ENCODE measurements at regions not wholly inside any gene's neighbourhood (a gene's known extent, or its start where the extent isn't known, plus 50 kb on each side); places are given as distances from the start of the nearest gene placed in this dataset.

DNA sequence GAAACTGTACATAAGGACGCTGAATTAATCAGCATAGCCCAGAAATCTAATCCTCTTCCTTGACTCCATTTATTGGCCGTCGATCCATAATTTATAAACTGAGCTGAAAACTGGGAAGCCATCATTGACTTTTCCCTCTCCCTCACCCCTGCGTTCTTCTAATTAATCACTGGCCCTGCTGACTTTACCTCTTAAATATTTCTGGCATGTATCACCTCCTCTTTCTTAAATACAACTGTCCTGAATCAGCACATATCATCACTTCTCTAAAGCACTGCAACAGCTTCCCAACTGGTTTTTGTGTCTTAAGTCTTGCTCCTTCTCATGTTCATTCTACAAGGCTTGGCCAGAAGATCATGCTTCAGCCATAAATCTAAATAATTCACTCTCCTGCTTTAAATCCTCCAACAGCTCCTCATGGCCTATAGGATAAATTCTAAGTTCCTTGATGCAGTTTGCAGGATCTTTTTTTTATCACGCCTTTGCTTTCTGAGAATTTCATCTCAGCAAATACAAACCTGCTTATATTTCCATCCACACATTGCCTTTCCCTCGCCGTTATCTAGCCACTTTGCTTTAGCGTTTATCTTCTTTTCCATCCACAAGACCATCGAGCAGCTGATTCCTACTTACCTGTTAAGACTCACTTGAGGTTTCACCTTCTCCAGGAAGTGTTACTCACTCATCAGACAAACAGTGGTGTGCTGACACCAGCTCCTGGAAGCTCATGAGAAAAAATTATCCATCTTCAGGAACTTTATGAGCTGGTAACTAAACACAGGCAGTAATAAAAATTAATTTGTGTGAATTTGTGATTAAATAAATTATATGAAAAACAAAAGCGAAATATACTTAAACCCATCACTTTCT is 295.6 kb upstream of the FLRT2 start:
- peak; percentile 4 for DNase-seq

DNA sequence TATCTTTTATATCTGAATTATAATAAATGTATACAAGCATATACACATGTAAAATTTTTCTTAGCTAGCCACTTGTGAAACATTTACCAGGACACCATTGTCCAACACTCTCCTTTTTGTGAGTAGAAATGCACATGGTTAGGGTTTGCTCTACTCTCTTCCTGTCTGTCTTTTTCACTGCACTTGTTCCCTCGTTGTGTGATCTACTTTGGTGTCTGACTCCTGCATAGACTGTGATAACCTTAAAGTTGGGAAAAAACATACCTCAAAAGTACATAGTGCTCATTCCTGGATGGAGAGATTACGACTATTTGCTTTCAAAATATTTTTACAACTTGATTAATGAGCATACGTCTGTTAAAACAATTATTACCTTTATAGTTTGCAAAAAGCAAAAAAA is 294.1 kb upstream of the FLRT2 start:
- DNase-seq: no peak

DNA sequence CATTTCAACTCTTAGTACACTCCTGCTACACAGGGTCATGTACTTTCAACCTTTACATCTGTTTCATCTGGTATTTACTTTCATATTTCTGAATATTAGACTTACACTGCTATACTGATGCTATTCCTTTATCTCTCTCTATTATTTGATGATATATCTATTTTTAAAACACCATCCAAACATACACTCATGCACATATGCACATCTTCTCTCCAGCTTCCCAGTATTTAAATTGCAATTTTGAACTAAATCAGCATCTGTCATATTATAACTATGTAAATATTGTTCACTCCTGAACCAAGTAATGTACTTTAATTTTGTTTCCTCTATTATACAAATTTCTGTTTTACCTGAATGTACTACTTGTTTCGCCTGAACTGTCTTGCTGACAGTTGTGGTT is 293.6 kb upstream of the FLRT2 start:
- no peak for DNase-seq

DNA sequence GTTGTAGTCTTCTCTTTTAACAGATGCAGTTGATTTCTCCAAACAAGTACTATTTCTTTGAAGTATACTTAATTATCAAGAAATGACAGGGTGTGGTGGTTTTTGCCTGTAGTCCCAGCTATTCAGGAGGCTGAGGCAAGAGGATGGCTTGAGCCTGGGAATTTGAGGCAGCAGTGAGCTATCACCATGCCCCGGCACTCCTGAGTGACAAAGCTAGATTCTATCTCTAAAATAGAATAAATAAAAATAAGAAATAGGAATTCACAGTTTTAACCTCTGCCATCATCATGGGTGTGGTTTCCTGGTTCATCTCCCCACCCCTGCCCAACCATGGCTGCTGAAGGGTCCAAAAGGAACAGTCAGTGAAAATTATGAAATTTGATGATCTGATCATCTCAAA is 290.2 kb upstream of the FLRT2 start:
- no peak for DNase-seq

DNA sequence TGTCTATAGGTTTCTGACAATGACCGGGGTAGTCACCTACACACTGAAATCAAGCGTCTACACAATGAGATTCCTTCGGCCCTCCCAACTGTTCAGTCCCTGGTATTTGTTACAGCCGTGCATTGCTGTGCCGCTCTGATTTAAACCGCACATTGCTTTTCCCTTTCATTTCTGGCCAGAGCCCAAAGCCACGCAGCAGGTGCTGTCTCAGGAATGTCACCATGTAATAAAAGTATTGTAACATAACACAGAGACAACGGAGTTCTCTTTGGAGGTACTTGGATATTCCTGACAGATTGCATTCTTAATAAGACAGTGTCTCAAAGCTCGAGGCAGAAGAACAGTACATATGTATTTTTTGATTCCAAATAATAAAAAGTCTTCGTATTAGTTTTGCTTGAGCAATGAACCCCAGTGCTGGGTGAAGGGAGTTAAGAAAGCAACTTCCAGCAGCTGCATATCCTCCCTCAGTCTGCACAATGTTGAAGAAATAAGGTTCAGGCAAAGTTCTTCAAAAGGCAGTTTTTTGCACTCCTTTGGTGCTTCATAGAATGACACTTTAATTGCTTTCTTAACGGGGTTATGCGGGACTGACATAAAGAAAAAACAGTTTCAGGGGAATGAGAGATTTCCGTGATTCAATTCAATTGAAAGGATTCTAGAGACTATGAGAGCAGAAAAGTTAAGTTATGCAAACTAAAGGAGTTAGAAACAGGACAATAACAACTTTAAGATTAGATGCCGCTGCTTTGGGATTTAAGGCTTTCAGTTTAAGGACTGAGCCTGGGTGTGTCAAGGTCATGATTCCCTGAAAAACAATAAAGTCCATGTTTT is 288.7 kb upstream of the FLRT2 start:
- peak; percentile 55 for DNase-seq

DNA sequence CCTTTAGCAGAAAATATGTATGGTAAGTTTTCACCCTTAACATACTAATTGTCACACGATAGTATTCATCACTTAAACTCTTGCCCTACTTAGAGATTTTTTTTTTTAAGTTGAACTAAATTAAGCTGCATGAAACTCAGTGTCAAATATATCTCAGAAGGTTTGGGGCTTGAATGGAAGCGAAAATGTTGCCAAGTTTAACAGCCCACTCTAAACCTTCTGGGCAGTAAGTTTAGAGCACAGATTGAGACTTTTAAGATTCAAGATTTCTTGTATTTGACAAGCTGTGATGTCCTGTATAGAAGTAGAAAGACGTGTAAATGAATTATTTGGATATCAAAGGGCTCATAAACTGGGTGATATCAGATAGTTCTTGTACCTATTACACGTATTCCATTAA is 287.3 kb upstream of the FLRT2 start:
- DNase-seq: no peak

DNA sequence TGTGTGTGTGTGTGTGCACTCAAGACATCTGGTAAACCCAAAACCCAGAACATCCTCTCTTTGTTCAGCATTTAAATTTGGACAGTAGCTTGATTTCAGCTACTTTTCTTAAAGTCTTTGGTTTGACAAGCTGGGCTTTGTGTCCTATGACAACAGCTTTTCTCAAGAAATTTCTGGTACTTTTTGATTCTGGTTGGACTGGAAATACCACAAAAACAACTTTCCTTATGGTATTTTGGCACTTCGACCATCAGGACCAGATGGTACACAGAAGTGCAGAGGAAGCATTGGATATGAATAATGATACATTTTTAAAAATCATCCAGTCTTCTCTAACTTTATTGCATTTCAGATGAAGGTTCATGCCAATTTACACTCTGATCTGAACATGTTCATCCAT is 286.6 kb upstream of the FLRT2 start:
- DNase-seq: no peak

DNA sequence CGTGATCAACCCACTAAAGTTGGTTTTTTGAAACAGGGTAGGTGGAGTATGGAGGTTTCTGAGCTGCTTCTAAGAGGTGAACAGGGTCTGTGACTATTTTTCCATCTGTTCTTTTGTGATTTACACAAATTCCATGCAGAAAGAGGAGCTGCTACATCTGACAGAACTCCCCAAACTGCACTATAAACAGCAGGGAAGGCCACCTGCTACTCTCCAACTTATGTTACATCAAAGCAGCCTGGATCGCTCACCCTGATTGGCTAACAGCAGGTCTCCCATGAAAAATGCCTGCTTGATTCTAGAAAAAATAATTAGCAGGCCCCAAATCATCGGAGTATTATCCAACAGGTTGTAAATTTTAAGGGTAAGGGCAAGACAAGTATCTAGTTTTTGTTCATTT is 282.9 kb upstream of the FLRT2 start:
- no peak for DNase-seq

DNA sequence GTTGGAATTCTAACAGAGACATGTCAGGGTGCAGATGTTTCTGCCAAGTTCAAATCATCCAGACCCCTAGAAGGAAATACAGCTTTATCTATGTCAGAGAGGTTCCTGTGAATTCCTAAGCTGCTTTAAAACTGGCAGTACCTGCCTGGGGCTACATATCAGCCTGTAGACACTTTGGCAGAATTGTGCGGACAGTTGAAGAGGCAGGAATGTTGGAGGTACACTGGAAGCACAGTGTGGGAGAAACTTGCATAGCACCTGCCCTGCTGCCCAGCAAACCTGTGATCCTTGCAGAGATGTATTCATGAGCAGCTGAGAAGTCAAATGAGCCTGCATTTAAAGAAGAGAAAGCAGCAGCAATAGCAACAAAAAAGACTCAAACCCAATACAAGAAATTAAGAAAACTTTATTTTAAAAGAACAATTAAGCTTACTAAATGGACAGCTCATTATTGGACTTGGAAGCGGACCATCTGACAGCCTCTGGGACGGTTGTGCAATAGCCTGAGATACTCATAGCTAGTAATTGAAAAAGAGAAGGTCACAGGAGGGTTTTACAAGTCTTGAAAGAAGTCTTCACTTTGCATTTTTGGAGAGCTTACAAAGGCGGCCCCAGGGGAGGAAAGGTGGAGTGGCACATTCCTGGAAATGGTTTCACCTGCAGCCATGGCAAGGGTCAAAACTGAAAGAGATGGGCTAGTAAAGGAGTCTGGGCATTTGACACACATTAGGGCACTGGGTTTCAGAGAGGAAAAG is 280.9 kb upstream of the FLRT2 start:
- DNase-seq: no peak

DNA sequence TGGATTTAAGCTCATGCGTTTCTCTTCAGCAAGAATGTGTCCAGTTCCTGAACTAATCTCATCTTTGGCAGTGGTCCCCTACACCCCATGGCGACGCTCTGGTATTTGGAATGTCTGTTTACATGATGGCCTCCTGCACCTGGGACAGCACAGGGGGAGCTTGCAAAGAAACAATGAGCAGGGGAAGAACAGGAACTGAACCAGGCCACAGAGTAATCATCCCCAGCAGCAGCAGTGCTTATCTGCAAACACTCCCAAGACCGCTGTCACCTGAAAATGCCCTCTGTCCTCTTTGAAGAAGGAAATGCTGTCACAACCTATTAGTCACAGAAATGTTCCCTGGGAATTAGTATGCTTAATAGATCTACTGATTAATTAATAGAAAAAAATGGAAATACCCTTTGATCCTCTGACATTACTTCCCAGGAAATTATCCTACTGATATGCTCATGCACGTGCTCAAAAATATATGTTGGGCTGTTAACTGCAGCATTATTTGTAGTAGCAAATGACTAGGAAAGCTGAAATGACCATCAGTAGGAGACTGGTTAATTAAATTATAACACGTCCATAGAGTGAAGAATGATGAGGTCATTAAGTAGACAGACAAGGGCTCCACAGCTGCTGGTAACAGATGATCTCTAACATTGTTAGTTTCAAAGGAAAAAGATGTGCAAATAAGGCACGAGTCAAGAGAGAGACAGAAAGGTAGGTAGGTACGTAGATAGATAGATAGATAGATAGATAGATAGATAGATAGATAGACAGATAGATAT is 279.3 kb upstream of the FLRT2 start:
- no peak for DNase-seq

DNA sequence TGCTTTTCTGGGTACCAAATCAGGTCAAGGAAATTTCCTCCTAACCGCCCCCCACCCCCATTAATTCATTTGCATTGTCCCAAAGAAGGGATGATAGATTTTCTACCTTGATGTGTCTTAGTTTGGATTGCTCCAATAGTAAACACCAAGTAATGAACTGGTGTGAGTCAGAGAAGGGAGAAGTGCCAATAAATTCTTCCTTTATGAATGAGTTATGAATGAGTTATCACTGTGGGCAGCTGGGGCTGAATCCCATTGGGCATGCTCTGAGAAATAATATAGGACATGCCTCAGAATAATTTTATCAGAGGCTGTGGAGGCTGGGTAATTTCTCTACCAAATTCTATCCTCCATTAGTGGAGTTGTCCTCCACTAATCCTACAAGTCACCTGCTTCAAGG is 277.9 kb upstream of the FLRT2 start:
- no peak for DNase-seq

DNA sequence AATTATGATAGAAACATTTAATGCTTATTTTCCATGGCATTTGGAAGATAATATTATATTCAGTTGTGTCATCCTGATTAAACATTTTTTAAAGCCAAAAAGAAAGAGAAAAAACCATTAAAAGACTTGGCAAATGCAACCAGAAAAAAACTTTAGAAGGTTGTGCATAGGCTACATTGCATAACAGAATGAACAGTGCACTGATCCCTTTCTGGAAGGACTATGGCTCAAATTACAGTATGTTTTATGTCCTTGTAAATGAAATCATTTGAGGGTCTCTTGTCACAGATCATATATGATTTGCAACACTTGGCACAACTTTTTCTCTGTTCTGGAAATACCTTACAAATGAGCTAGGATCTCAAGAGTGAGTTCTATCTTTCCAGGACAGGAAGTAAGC is 275.2 kb upstream of the FLRT2 start:
- DNase-seq: no peak

DNA sequence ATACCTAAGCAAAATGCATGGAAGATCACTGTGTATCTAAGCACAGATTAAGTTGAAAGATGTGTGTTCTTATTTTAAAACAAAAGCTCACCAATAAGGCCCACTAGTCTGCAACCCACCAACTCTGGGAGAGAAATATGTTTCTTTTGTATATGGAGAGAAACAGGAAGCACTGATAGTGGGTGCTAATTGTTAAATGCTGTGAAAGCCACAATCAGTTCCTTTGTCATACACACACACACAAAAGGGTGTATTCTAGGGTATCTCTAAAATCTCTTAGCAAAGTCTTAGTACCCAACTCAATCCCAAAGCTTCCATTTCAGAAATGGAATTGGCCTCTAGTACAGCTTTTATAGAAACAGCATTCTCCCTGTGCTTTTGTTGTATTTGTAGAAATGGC is 272.7 kb upstream of the FLRT2 start:
- no peak for DNase-seq

DNA sequence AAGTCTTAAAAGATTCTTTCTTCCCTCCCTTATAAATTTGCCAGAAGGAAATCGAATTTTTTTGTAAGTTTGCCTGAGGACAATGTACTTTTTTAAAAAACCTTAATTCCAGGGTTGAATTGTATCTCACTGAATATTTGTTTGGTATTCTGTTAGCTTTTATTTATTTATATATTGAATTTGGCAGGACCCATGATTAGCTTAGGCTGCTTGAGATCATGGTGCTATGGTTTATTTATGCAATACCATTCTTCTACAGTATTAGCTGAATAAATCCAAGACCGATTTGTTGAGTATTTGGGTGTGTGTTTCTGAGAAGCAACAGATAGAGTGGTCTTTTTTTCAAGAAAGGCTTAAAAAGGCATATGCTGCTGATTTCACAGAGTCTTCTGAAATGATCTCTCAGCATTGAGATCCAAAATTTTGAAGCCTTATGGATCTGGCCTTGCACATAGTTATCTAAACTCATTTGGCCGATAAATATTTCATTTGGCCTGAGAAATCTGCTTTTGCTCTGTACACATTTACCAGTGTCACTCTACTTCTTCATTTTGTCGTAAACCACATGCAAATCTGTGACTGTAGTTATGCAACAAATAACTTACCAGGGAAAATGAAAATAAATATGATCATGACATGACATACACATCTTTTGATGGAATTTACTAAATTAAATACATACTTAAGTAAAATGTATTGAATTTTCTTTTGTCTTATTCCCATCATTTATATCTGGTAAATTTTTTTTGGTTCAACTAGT is 265.8 kb upstream of the FLRT2 start:
- DNase-seq: no peak

DNA sequence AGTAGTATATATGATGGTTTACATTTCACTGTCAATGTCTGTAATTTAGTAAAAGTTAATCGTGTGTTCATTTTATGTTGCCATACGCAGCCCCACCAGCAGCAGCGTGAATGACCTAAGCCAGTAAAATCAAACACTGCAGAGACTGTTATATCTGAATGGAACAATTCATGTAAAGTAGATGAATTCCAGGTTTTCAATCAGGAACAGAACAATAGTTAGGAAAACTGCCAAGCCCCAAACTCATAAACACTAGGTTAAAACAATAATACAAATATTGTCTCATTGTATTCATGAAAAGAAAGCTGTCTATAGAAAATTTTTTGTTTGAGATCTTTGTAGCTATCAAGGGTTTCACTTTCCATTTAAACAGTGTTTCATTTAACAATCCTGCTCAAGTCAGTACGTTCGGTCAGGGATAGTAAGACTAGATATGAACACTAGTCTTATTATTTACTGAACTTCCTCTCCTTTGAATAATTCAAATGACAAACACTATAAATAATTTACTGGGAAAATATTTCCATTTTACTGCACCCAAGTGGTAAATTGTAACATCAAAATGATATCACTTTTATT is 256.8 kb upstream of the FLRT2 start:
- no peak for DNase-seq

DNA sequence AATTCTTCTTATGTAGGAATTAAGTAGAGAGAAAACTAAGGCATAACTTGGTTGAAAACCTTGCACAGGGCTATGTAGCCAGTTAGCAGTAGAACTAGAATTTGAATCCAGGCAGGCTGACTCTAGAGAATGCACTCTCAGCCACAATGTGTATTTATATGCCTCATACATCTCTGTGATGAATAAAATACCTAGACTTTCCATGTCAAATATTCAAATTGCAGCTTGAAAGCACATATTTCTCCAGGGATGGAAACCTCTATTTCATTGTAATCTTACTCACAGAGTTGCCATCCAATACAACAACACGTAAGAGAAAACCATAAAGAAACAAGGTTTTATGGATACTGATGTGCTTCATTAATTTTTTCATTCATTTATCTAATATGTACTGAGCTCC is 256.0 kb upstream of the FLRT2 start:
- no peak for DNase-seq

DNA sequence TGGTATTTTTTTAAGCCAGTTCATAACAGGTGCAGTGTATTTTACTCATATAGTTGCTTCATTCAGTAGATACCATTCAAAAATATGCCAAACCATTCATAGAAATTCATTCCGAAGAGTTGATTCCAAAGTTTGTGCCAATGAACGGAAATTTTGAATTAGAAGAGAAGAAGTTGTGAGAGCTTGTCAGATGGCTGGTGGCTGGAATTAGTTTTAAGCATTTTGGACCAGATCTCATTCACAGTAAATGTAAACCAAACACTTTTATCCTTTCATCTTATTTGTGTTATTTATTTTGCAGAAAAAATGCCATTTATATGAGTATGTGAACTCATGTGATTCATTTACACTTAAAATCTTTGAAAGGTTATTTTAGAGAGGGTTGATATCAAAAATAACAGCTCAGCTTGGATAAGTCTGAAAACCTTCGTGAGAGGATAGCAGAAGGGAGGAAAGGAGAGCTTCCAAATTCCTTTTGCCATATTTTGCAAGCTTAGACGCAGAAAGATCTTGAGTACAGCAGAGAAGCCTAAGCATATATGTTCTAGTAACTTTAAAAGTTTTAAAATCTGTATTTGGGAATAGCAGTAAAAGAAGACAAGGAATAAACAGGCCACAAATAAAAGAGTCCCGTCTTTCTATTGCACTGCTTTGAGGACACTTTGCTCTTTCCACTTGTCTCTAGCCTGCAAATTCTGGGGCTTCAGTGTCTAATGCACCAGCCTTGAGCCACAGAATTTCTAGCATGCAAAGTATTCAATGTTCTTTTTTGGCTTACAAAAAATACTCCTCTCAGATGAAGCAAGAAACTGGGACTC is 253.6 kb upstream of the FLRT2 start:
- DNase-seq: no peak

DNA sequence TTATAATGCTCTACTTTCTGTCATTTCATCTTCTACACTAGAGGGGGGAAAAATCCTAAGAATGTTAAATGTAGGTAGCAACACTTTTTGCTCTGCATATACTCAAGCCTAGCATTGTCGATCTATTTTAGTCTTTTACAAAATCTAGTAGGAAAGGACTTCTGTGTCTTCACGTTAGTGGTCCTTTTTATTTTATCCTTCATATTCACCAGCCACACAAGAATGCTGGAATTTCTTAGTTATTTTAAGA is 253.0 kb upstream of the FLRT2 start:
- DNase-seq: no peak

DNA sequence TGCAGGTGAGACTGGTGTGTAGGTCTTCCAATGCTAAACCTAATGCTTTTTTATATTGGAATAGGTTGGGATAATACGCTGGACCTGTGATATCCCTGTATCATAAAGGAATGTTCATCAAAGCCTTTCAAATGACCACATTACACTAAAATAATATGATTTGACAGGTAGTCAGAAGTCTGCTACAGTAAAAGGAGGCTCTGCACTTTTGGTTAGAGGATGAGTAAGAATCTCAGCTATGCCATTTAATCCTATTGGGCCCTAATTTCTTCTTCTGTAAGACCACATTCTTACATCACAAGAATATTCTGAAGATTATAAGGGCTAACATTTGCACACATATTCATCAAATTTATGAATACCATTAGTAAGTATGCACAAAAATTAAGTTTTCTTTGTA is 250.5 kb upstream of the FLRT2 start:
- DNase-seq: no peak

DNA sequence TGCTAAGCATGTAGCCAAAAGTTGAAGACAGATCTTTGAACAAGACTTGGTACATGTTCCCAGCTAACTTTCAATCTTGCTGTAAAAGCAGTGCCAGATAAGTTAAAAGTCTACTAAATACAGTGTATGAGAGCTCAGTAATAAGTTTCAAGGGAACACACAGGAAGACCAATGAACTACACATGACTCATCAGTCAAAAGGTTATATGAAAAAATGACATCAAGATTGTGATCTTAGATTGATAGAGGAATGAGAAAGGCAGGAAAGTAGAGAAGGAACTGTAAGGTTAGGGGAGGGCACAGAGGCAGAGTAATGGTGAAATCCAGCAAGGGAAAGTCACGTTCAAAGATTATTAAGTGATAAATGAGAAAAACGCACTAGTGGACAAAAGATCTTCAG is 249.9 kb upstream of the FLRT2 start:
- DNase-seq: no peak

DNA sequence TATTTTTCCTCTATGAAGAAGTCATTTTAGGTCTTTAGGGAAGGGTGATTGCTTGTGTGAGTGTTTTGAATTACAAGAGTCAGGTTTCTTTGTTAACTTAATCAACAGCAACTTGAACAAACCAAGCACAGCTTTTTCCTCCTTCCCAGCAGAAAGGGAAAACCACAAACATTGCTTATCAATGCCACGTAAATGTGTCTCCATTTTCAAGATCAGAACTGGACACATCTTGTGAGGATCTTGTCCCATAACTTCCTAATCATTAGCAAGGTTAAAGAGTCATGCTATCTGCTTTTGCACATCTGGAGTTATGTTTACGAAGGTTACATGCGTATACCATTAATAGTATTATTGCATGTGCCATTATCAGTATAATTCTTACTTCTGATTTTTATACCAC is 248.0 kb upstream of the FLRT2 start:
- DNase-seq: no peak

Measured in kidney glomerular epithelial cell (primary cell).